ENCODE measurements at regions not wholly inside any gene's neighbourhood (a gene's known extent, or its start where the extent isn't known, plus 50 kb on each side); places are given as distances from the start of the nearest gene placed in this dataset.

DNA sequence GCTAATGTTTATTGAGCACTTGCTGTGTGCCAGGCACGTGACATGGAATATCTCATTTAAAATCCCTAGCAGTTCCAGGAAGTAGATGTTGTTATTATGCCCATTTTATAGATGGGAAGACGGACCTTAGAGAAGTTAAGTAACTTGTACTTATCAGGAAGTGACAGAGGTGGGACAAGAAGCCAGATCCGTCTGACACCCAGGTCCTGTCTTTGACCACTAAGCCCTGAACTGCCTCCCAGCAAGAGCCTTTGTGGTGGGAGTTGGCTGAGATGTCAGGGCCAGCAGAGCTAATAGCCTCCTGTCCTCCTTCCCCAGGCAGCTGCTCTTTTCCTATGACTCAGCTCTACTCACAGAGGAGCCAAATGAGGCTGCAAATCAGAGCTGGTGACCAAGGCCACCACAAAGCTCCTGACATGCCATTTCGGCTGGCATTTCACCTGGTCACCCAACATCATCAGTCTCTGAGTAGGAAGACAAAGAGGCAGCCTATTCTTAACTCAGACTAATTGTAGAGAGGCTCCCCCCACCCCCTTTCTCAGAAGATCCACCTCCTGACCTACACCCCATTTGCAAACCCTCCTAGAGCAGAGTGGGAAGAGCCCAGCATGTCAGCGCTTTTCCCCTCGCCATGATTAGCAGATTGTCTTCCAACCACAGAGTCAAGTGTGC lies 175.1 kb upstream of the KIT start:
- no peaks in the 10 kb centered on the region for H4K20me1 ChIP-seq (ENCODE audit: insufficient read depth)
- no peaks in the 10 kb centered on the region for H3K36me3 ChIP-seq (ENCODE audit: insufficient read depth, low read length)
- no peaks in the 10 kb centered on the region for H3K9me2 ChIP-seq (ENCODE audit: insufficient read depth, low read length)
- no peaks in the 10 kb centered on the region for H3K27me3 ChIP-seq (ENCODE audit: insufficient read depth, low read depth, low read length)
- TF ChIP-seq TAF1 (IDR thresholded peaks at IDR 0.05; ENCODE audit: low read depth) (no peak), MXI1 (conservative IDR thresholded peaks at IDR 0.05; ENCODE audit: poor library complexity, severe bottlenecking) (no peak), EP300 (conservative IDR thresholded peaks at IDR 0.05; ENCODE audit: poor library complexity, severe bottlenecking) (no peak), EZH2 (IDR thresholded peaks at IDR 0.05; ENCODE audit: borderline replicate concordance, insufficient read depth, low read length, poor library complexity, severe bottlenecking) (no peak), SMC3 (conservative IDR thresholded peaks at IDR 0.05; ENCODE audit: poor library complexity) (no peak), RAD21 (conservative IDR thresholded peaks at IDR 0.05) (no peak), POLR2AphosphoS5 (IDR thresholded peaks at IDR 0.05) (no peak)
- TF ChIP-seq, protein P1, sequence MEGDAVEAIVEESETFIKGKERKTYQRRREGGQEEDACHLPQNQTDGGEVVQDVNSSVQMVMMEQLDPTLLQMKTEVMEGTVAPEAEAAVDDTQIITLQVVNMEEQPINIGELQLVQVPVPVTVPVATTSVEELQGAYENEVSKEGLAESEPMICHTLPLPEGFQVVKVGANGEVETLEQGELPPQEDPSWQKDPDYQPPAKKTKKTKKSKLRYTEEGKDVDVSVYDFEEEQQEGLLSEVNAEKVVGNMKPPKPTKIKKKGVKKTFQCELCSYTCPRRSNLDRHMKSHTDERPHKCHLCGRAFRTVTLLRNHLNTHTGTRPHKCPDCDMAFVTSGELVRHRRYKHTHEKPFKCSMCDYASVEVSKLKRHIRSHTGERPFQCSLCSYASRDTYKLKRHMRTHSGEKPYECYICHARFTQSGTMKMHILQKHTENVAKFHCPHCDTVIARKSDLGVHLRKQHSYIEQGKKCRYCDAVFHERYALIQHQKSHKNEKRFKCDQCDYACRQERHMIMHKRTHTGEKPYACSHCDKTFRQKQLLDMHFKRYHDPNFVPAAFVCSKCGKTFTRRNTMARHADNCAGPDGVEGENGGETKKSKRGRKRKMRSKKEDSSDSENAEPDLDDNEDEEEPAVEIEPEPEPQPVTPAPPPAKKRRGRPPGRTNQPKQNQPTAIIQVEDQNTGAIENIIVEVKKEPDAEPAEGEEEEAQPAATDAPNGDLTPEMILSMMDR (IDR thresholded peaks at IDR 0.05; ENCODE audit: poor library complexity, severe bottlenecking) = no peak
- TF ChIP-seq, protein P2, sequence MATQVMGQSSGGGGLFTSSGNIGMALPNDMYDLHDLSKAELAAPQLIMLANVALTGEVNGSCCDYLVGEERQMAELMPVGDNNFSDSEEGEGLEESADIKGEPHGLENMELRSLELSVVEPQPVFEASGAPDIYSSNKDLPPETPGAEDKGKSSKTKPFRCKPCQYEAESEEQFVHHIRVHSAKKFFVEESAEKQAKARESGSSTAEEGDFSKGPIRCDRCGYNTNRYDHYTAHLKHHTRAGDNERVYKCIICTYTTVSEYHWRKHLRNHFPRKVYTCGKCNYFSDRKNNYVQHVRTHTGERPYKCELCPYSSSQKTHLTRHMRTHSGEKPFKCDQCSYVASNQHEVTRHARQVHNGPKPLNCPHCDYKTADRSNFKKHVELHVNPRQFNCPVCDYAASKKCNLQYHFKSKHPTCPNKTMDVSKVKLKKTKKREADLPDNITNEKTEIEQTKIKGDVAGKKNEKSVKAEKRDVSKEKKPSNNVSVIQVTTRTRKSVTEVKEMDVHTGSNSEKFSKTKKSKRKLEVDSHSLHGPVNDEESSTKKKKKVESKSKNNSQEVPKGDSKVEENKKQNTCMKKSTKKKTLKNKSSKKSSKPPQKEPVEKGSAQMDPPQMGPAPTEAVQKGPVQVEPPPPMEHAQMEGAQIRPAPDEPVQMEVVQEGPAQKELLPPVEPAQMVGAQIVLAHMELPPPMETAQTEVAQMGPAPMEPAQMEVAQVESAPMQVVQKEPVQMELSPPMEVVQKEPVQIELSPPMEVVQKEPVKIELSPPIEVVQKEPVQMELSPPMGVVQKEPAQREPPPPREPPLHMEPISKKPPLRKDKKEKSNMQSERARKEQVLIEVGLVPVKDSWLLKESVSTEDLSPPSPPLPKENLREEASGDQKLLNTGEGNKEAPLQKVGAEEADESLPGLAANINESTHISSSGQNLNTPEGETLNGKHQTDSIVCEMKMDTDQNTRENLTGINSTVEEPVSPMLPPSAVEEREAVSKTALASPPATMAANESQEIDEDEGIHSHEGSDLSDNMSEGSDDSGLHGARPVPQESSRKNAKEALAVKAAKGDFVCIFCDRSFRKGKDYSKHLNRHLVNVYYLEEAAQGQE (IDR thresholded peaks at IDR 0.05; ENCODE audit: borderline replicate concordance) = no peak
- H3F3A ChIP-seq (ENCODE audit: insufficient read depth, low read length, poor library complexity, severe bottlenecking) = no peaks in the 10 kb centered on the region
- H3K9ac ChIP-seq (ENCODE audit: low read length) = no peak overlapping the region
- H2AFZ ChIP-seq (ENCODE audit: low read depth, low read length) = no peak overlapping the region
- H3K79me2 ChIP-seq (replicated peaks; ENCODE audit: insufficient read depth, low read length) = no peaks in the 10 kb centered on the region
- H3K4me2 ChIP-seq (ENCODE audit: low read length) = no peak overlapping the region
- no peaks in the 10 kb centered on the region for H3K9me3 ChIP-seq (ENCODE audit: low read length)
- H3K27ac ChIP-seq (ENCODE audit: low read length) = no peak overlapping the region
- H3K4me3 ChIP-seq (ENCODE audit: low read length) = no peak overlapping the region

DNA sequence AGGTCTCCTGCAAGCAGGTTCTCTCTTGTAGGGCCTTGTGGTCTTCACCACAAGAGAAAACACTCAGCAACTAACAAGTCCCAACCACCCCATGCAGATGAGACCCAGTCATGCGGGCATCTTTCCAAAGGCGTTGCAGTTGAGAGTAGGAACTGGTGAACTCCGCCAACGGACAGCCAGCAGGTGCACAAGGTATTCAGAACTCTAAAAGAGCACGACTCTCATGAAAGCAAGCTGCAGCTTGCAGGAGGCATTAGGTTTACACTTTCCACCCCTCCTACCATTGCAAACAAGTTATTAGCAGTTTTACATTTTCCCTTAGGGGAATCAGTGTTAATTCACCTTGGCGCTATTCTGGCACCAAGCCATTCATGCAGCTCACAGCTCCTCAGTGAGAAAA lies 173.4 kb upstream of the KIT start:
- TF ChIP-seq EZH2 (IDR thresholded peaks at IDR 0.05; ENCODE audit: borderline replicate concordance, insufficient read depth, low read length, poor library complexity, severe bottlenecking) (no peak), MXI1 (conservative IDR thresholded peaks at IDR 0.05; ENCODE audit: poor library complexity, severe bottlenecking) (no peak), TAF1 (IDR thresholded peaks at IDR 0.05; ENCODE audit: low read depth) (no peak), POLR2AphosphoS5 (IDR thresholded peaks at IDR 0.05) (no peak), EP300 (conservative IDR thresholded peaks at IDR 0.05; ENCODE audit: poor library complexity, severe bottlenecking) (no peak), SMC3 (conservative IDR thresholded peaks at IDR 0.05; ENCODE audit: poor library complexity) (no peak), RAD21 (conservative IDR thresholded peaks at IDR 0.05) (no peak)
- TF ChIP-seq, protein P2 (IDR thresholded peaks at IDR 0.05; ENCODE audit: borderline replicate concordance) = no peak
- TF ChIP-seq, protein P1 (IDR thresholded peaks at IDR 0.05; ENCODE audit: poor library complexity, severe bottlenecking) = no peak

More for the DNA sequence above, 173.4 kb upstream of the KIT start:
- Histone ChIP-seq H3K36me3 (ENCODE audit: insufficient read depth, low read length) (no peaks in the 10 kb centered on the region), H2AFZ (ENCODE audit: low read depth, low read length) (no peak overlapping the region), H3K27ac (ENCODE audit: low read length) (no peak overlapping the region), H4K20me1 (ENCODE audit: insufficient read depth) (no peaks in the 10 kb centered on the region), H3K79me2 (replicated peaks; ENCODE audit: insufficient read depth, low read length) (no peaks in the 10 kb centered on the region), H3K27me3 (ENCODE audit: insufficient read depth, low read depth, low read length) (no peaks in the 10 kb centered on the region), H3K4me2 (ENCODE audit: low read length) (no peak overlapping the region), H3K9me3 (ENCODE audit: low read length) (no peaks in the 10 kb centered on the region), H3K9ac (ENCODE audit: low read length) (no peak overlapping the region), H3K4me3 (ENCODE audit: low read length) (no peak overlapping the region), H3K9me2 (ENCODE audit: insufficient read depth, low read length) (no peaks in the 10 kb centered on the region), H3F3A (ENCODE audit: insufficient read depth, low read length, poor library complexity, severe bottlenecking) (no peaks in the 10 kb centered on the region)

Data from neural cell (in vitro differentiated cells).